GM18909 (cell line): ENCODE measurements at regions not wholly inside any gene's neighbourhood (a gene's known extent, or its start where the extent isn't known, plus 50 kb on each side); places are given as distances from the start of the nearest gene placed in this dataset.
A peak's percentile ranks its signal among the peaks of the same experiment; 100 is the strongest.
"Not testable (repeated sequence)": the region's sequence is repeated elsewhere in the genome, so short reads cannot be mapped to it uniquely, and the experiment has no call there.

ENCODE experiments used
- ATAC-seq: cut with Tn5 transposase; IDR thresholded peaks from one replicate; pipeline ENCODE4 v1.9.1; 2021; ENCODE audit warnings: mild to moderate bottlenecking; ENCODE audit not compliant: unreplicated experiment, poor library complexity

- no peak for ATAC-seq
Measured at GRCh38 chr2:76089683-76090082, 379.0 kb upstream of the GCFC2 start.

DNA sequence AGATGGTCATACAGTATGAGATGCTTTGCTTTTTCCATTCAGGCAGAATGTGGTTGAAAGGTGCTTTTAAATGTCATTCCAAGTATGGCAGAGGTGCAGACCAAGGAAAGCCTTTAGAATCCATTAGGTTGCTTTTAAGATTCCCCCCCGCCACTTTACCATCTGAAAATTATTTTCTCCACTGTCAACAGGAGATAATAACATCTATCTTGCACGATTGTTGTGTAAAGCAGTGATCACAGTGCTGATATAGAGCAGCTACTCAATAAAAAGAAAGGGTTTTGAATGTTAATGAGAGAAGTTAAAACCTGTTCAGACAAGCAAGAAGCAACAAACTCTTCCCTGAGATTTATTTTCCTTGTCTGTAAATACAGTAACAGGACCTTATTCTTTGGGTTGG, 372.5 kb upstream of the GCFC2 start:
- no peak for ATAC-seq

DNA sequence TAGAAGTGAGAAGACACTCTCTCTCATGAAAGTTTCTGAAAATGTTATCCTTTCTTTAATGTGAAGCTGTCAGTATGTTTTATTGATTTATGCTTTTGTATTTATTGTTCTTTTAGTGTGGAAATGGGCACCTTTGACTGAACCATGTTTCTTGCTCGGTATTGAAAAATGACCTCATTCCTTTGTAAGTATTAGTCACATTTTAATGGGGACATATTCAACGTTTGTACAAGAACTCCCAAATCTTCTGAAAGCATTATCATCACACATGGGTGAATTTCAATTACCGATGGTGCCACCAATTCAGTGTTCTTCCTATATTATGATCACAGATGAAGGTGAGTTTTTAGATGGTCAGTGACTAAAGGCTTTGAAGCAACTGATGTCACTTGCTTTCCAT, 371.8 kb upstream of the GCFC2 start:
- no peak for ATAC-seq

DNA sequence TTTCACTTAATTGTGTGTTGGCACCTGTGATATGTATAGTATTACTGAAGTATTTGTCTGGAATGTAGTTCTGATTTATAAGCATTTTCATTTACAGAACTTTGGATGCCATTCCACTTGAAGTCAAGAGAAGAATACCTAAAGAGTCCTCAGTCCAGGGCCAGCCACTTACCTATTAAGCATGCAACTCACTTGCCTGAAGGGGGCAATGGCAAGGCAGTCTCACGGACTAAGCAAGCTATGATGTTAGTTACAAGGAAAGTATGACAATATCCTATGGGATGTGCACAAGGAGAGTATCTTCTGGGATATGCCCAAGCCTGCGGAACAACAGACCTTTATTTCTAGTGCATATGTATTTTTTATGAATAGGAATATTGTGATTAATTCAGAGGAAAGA, 369.4 kb upstream of the GCFC2 start:
- ATAC-seq: no peak

- ATAC-seq: no peak
Measured at GRCh38 chr2:76075126-76075525, 364.4 kb upstream of the GCFC2 start.

GRCh38 chr2:76073992-76074604, 363.4 kb upstream of the GCFC2 start:
- ATAC-seq: no peak

GRCh38 chr2:76050196-76050595, 339.5 kb upstream of the GCFC2 start:
- no peak for ATAC-seq

GRCh38 chr2:76044701-76045100, 334.0 kb upstream of the GCFC2 start:
- no peak for ATAC-seq

- ATAC-seq: no peak
Measured at GRCh38 chr2:76039505-76039904, 328.8 kb upstream of the GCFC2 start.

GRCh38 chr2:76027761-76028160, 317.0 kb upstream of the GCFC2 start:
- no peak for ATAC-seq

GRCh38 chr2:76019128-76019527, 308.4 kb upstream of the GCFC2 start:
- no peak for ATAC-seq

DNA sequence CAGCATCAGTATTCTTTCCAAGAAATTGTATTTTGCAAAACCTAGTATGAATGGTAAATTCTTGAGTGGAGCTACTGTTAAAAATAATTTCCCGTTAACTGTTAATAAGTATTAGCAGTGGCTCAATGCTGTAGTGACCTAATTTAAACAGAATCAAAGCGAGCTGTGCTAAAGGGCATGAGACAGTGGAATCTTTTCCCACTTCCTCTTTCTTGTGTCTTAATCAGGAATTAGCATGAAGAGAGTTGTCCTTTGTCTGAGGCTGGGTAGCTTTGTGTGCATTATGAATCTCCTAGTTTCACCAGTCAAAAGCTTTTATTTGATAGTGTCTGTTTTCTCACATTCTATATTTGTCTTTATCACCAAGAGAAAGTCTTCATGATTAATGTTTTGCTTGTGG, 298.8 kb upstream of the GCFC2 start:
- ATAC-seq: no peak

- peak; percentile 80 for ATAC-seq
Measured at GRCh38 chr2:76008001-76008702, 297.4 kb upstream of the GCFC2 start.

DNA sequence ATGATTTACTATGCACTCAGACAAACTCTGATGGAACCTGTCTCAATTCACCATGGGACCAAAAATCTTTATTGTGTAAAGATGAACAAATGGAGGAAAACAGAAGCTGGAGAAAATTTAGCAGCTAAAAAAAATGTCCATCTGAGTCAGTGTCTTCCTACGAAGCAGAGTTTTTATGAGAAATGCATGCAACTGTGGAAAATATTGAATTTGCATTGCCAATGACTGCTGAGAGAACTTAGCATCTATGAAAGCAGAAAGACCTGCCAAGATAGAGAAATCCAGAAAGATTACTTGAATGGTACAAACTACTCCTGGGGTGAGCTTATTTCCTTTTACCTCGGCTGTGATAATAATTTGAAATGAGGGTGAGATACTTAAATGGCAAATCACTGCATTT, 289.7 kb upstream of the GCFC2 start:
- ATAC-seq: no peak

GRCh38 chr2:75998451-75998850, 287.7 kb upstream of the GCFC2 start:
- ATAC-seq: no peak

DNA sequence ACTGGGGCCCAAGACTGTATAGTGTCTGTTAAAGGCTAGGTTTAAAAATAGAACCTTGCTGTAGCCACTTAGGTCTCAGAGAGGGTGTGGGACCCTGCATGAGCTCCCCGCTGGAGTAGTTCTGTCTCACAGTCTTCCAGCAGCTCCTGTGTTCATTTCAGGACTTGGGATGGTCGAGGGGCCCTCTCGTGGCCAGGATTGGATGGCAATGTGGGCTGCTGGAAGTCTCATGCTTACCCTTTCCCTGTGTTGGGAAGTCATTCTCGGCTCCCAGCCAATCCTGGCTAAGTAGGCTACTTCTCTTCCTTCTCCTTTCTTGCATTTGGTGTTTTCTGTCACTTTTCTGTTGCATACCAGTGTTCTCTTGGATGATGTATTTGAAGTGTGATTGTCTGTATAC, 284.0 kb upstream of the GCFC2 start:
- ATAC-seq: no peak

GRCh38 chr2:75988622-75989021, 277.9 kb upstream of the GCFC2 start:
- not testable (repeated sequence) for ATAC-seq

GRCh38 chr2:75986617-75987016, 275.9 kb upstream of the GCFC2 start:
- ATAC-seq: no peak

DNA sequence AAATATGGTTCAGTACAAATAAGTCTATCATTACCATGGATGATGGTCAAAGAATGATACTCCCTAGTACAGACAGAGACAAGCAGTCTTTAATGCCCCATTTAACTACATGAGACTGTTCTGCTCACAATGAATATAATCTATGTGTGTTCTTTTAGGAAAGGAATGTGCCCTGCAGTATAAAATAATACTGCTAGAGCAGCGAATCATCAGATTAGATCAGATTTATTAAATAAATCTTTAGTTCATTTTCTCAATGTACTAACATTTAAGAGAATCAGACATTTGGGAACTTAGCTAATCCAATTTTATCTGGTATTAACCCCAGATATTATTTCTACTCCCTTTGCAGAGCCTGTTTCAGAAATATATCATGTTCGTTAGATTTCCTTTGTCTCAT, 272.0 kb upstream of the GCFC2 start:
- no peak for ATAC-seq

- ATAC-seq: no peak
Measured at GRCh38 chr2:75964646-75965045, 253.9 kb upstream of the GCFC2 start.

GRCh38 chr2:75960472-75961009, 249.8 kb upstream of the GCFC2 start:
- no peak for ATAC-seq
